ENCODE measurements at regions not wholly inside any gene's neighbourhood (a gene's known extent, or its start where the extent isn't known, plus 50 kb on each side); places are given as distances from the start of the nearest gene placed in this dataset.
A peak's percentile ranks its signal among the peaks of the same experiment; 100 is the strongest.
"Not testable (repeated sequence)": the region's sequence is repeated elsewhere in the genome, so short reads cannot be mapped to it uniquely, and the experiment has no call there.

DNA sequence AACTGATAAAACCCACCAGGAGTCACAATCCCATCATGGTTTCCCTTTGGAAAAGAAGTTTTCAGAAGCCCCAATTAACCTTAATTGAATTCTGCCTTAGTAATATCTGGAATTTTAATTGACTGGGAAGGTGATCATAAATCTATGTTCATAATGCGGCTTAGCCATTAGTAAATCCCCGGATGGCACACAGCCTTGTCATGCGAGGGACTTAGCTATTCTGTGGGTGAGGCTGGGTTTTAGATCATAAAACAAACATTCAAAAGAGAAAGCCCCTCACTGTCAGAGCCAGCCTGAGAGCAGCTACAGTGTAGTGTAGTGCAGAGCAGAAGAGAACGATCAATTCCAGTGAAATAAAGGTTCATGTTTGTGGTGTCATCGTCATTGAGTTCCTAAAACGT, 124.0 kb upstream of the NOCT start:
- no peak for DNase-seq

GRCh38 chr4:138890891-138891570, 124.5 kb upstream of the NOCT start:
- DNase-seq = no peak

GRCh38 chr4:138889216-138889615, 126.4 kb upstream of the NOCT start:
- no peak for DNase-seq

- no peak for DNase-seq
Observed at GRCh38 chr4:138887741-138888140, 127.8 kb upstream of the NOCT start.

DNA sequence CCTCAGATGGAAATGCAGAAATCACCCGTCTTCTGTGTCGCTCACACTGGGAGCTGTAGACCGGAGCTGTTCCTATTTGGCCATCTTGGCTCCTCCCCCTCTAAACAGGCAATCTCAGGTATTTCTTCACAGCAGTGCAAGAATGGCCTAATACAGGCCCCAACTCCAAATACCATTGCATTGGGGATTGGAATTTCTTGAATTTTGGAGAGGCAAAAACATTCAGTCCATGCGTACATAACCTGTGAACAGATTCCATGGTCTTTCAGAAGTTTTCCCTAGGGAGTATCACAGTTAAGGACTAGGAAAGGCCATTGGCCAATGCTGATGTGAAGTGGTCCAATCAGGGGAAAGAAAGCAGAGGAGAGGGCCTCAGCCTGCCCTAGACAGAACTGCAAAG, 128.2 kb upstream of the NOCT start:
- no peak for DNase-seq

DNA sequence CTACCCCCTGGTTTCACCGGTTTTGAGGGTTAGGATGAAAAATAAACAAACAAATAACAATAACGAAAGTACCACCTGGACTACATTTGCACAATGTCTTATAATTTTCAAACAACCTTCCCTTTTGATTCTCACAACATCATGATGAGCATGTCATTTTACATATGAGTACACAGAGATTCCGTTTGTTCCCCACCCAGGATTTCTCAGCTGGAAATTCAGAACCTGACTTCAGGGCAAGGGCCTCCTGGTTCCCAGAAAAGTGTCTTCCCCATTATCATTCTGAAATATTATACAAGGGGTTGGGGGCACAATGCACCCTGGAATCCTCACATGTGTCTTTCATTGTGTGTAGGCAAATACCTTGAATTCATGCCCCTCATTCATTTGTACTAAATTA, 135.8 kb upstream of the NOCT start:
- no peak for DNase-seq

DNA sequence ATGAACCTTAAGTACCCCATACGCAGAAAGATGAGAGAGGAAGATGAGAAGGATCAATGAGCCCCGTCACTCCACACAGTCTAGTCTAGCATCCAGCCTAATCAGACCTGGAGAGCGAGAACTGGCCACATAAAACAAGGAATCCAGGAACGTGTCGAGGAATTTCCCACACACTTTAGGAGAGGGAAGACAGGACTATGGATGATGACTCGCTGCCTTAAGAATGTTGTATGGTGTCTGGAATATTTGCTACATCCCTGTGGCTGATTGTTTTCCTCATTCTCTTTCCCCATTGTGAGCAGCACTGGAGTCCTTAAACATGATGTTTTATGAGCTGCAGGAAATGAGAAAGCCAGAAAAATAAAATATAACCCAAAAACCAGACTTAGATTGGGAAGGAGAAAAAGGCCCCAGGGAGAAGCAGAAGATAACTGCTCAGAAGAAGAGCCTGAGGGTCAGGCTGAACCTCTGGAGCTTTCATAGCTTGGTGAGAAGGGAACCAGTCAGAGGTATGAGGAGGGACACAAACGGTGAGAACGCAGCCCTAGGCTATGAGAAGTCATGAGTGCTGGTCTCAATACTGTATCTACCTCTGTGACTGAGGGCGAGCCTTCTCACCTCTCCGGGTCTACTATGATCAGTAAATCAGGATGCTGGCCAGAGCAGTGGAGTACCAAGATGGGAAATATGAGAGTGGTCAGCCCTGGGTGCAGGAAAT, 139.5 kb upstream of the NOCT start:
- DNase-seq = no peak

GRCh38 chr4:138871555-138871875, 144.1 kb upstream of the NOCT start:
- no peak for DNase-seq

DNA sequence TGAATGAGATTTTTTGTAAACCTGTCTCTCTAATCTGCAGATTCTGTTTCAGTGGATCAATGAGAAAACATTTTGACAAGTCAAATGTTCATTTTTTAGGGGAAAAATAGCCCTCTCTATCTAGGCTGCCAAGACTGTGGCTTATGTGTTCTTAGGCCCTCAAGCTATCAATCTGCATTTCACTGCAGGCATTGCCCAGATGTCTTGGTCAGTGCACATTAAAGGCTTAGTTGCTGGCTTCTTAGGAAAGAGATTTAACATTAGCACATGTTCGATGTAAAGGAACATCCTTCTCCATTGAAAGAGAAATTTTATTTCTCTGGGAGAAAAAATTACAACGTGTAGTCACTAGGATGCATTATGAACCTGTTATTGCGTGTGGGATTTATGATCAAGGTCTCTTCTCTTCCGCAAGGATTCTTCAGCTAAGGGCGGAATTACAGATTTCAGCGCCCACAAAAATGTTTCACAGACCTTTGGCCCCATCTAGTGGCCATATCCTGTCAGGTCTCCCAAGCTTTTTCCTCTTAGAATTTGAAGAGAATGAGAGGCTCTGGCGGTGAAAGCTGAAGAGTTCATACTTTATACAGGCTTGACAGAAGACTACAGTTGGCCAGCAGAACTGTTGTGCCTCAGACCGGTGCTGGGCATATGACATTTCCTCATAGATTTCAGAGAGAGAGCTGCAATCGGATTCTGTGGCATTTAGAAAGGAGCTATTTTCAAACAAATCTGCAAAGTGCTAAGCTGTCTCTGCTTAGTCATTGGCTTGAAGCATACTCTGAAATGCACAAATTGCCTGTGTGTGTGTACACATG, 144.6 kb upstream of the NOCT start:
- peak; percentile 26 for DNase-seq

DNA sequence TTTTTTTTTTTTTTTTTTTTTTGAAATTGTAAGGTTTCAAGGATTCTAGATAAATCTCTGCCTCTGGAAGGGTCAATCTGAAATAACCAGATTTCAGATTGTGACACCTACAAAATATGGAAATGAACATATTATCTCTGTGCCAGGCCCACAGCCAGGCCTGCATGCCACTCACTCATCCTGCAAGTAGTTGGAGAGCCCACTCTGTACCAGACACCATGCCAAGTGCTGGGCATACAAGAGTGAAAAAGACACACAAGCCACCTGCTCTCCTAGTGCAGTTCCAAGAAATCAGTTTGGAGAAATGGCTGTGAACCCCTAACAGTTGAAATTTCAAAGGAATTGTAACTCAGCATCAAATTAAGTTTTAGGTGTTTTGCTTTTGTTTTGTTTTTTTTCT, 145.9 kb upstream of the NOCT start:
- no peak for DNase-seq

DNA sequence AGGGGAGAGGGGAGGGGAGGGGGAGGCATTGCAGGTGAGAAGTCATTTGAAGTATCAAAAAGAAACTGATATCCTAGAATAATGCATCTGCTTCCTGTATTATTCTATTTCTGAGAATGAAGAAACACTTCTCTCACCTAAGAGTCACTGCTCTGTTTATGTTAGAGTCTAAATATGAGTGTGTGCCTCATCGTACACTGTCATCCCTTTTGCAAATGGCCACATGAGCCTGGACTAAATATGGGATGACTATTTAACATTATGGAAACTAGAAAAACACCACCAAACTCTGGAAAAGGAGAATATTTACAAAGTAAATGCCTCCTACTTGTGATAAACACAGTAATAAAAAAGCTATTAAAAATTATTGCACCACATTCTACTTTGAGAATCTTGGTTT, 146.4 kb upstream of the NOCT start:
- DNase-seq = no peak

GRCh38 chr4:138868562-138868961, 147.0 kb upstream of the NOCT start:
- no peak for DNase-seq

- no peak for DNase-seq
Observed at GRCh38 chr4:138867404-138867803, 148.2 kb upstream of the NOCT start.

DNA sequence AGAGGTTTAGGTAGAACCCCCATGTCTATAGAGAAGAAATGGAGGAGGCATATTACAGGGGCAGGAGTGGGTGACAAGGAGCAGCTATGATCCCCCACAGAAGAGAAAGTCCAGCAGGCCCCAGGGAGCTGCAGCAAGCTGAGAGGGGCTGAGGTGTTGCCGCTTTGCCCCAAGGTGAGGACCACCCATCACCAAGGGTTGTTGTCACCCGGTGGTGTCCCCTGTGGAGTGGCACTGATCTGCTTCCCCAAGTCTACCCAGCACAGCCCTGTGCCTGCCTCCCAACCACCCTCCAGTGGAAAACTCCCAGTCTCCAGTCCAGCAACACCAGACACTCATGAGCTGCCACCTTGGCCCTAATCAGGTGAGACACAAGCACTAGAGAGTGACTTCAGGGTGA, 149.3 kb upstream of the NOCT start:
- DNase-seq = no peak

DNA sequence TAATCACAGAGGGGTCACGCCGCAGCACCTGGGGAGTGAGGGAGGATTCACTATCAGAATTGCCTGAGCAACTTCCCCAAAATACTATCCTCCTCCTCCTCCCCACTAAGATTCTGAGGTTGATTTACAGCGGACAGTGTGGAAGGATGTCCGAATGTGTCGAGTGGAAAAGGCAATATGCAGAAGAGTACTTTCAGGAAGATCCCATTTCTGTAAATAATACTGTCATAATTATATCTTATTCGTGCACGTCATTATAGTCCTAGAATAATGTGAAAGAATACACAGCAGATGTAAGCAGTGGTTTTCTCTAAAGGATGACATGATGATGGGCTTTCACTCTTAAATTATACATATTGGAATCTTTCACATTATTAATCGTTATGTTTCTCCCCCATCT, 149.8 kb upstream of the NOCT start:
- no peak for DNase-seq

GRCh38 chr4:138864961-138865720, 150.4 kb upstream of the NOCT start:
- no peak for DNase-seq

DNA sequence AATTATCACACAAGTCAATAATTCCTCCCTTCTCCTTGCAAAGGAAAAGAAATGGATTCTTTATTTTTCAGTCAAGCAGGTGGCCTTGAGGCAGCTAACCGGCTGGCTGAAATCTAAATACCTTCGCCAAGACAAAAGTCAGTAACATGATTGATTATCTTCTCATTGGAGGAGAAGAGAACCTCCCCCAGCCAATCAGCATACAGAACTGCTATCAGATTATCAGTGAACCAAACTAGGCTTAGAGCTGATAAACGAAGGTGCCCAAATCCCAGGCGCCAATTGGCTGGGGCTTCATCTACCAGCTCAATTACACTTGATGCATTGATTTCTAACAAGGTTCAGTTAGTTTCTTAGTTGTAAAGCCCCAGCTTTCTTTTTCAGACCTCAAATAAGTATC, 152.4 kb upstream of the NOCT start:
- no peak for DNase-seq

DNA sequence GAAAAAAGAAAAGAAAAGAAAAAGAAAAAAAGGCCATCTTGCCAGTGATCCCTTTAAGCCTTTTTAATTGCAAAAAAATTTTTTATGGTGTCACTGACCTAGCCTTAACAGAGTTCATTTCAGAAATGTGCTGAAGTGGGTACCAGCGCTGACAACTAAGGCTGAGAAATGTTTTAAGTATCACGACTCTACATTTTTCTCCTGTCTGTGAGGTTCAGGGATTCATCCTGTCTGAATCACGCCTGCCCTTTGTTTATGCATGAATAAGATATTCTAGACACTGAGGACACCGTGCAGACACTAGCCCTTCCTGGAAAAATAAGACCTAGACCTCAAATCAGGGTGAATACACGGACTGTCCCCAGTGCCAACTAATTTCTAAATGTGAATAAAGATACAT, 154.4 kb upstream of the NOCT start:
- DNase-seq = no peak

GRCh38 chr4:138860357-138860756, 155.2 kb upstream of the NOCT start:
- DNase-seq = not testable (repeated sequence)

- DNase-seq = no peak
Observed at GRCh38 chr4:138859254-138859653, 156.3 kb upstream of the NOCT start.

- no peak for DNase-seq
Observed at GRCh38 chr4:138858419-138858818, 157.2 kb upstream of the NOCT start.

DNA sequence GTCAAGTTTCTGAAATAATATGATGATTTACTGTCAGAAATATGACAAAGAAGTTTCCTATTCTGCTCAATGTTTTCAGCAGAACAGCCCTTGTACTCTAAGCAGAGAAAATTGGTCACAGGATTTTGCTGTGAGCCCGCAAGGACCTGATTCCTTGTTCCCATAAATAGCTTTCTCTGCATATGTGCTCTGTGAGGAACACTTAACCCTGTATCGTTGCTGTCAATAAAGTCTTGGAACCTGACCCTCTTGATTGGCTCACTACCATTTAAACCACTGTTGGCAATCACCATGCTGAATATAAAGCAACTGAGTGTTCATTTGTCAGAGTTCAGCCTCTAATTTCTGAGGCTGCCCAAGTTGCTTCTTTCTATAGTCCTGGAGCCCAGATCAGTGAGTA, 158.2 kb upstream of the NOCT start:
- no peak for DNase-seq

DNA sequence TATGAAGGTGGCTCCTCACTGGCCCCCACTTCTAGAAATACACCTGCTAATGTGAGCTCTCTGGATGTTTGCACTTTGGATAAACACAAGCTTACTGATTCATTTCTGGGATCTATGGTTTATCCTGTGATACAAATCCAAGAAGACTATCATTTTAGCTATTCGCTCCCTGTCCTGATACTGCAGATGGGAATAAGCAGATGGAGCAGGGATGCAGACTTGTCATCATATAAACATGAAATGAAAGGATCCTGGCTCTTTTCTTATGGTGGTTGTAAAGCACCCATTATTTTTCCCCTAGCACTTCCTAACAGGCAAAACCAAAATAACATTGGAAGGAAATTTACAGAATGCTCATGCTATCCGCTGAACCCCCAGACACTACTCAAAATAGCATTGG, 162.9 kb upstream of the NOCT start:
- DNase-seq = no peak
